Activated gamma-delta T cell treated with Interleukin-2 at 50 U/mL for 16 hours (primary cell): ENCODE measurements at regions not wholly inside any gene's neighbourhood (a gene's known extent, or its start where the extent isn't known, plus 50 kb on each side); places are given as distances from the start of the nearest gene placed in this dataset.
"Not testable (repeated sequence)": the region's sequence is repeated elsewhere in the genome, so short reads cannot be mapped to it uniquely, and the experiment has no call there.

Source experiments
- DNase-seq: peaks from one replicate; pipeline ENCODE4 v3.0.0-alpha.2; 2020

- DNase-seq = no peak
Measured at GRCh38 chr21:36207577-36208320, 51.1 kb downstream of the DOP1B start.

GRCh38 chr21:36208326-36209013, 51.8 kb downstream of the DOP1B start:
- no peak for DNase-seq

- peak; percentile 31 for DNase-seq
Measured at GRCh38 chr21:36209626-36210171, 53.1 kb downstream of the DOP1B start.

GRCh38 chr21:36210779-36211659, 54.4 kb downstream of the DOP1B start:
- DNase-seq = no peak

- DNase-seq = no peak
Measured at GRCh38 chr21:36211660-36212512, 55.3 kb downstream of the DOP1B start.

- DNase-seq = no peak
Measured at GRCh38 chr21:36212513-36212780, 55.8 kb downstream of the DOP1B start.

- DNase-seq = no peak
Measured at GRCh38 chr21:36214561-36214960, 57.9 kb downstream of the DOP1B start.

- no peak for DNase-seq
Measured at GRCh38 chr21:36217743-36218142, 61.1 kb downstream of the DOP1B start.

GRCh38 chr21:36218691-36219090, 62.1 kb downstream of the DOP1B start:
- no peak for DNase-seq

GRCh38 chr21:36223451-36223850, 66.8 kb downstream of the DOP1B start:
- DNase-seq = no peak

GRCh38 chr21:36229181-36229580, 72.6 kb downstream of the DOP1B start:
- no peak for DNase-seq

- DNase-seq = not testable (repeated sequence)
Measured at GRCh38 chr21:36231444-36231843, 74.8 kb downstream of the DOP1B start.

- DNase-seq = no peak
Measured at GRCh38 chr21:36232641-36233040, 76.0 kb downstream of the DOP1B start.

- DNase-seq = no peak
Measured at GRCh38 chr21:36235058-36235582, 78.5 kb downstream of the DOP1B start.

- DNase-seq = no peak
Measured at GRCh38 chr21:36236052-36236730, 79.6 kb downstream of the DOP1B start.

GRCh38 chr21:36237441-36237840, 80.8 kb downstream of the DOP1B start:
- DNase-seq = no peak

GRCh38 chr21:36239585-36239984, 80.4 kb upstream of the MORC3 start:
- no peak for DNase-seq

GRCh38 chr21:36241717-36242116, 78.3 kb upstream of the MORC3 start:
- DNase-seq = no peak

GRCh38 chr21:36245115-36245514, 74.9 kb upstream of the MORC3 start:
- DNase-seq = no peak

- no peak for DNase-seq
Measured at GRCh38 chr21:36245649-36246048, 74.3 kb upstream of the MORC3 start.

- no peak for DNase-seq
Measured at GRCh38 chr21:36246080-36246631, 73.8 kb upstream of the MORC3 start.
